ENCODE measurements at regions not wholly inside any gene's neighbourhood (a gene's known extent, or its start where the extent isn't known, plus 50 kb on each side); places are given as distances from the start of the nearest gene placed in this dataset.
"Not testable (repeated sequence)": the region's sequence is repeated elsewhere in the genome, so short reads cannot be mapped to it uniquely, and the experiment has no call there.

GRCh38 chr7:25455683-25456251 is 227.5 kb upstream of the NPVF start:
- no peak for DNase-seq

GRCh38 chr7:25456467-25457171 is 228.3 kb upstream of the NPVF start:
- DNase-seq, result peak in 2 of 3 experiments; percentile 18 to 55

GRCh38 chr7:25459057-25459456 is 230.8 kb upstream of the NPVF start:
- DNase-seq, result no peak

DNA sequence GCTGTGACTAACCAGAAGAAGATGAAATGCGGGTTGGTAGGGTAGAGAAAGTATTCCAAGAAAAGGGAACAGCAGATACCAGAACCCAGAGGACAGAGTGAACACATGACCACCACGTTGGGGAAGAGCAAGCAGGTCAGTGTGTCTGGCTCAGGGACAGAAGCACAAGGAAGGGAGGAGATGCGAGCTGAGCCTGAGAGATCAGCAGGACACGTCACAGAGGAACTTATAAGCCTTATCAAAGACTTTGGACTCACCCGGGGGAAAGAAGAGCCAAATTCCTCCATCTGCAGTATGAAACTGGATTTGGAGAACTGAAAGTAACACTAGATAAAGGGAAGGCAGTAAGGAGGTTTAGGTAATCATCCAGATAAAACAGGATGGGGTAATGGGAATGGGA is 232.1 kb upstream of the NPVF start:
- no peak for DNase-seq

GRCh38 chr7:25469669-25470068 is 241.4 kb upstream of the NPVF start:
- no peak for DNase-seq

DNA sequence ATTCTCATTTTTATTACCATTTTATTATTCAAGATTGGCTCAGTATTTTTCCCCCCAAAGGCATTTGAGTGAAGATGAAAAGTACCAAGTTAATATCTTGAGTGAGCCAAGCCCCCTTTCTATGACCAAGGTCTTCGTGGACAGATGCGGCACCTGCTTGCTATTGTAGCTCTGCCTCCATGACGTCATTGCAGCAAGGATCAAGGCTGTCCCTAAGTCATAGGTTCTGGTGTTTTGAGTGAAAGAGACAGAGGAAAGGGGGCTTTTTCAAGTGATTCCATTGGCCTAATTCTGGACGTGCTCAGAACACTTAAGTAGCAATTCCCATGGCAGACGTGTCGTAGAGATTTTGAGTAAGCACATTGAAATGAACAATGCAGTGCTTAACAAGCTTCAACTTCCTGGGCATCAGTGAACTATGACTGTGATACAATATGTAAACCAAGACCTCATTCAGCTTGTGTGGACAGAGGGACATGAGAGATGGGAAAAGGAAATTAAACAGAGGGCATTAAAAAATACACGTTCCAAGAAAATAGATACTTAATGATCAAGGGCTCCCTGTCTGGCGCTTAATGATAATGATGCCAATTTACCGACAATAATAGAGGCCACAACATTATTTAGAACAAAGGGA is 248.7 kb upstream of the NPVF start:
- DNase-seq, result peak in 2 of 3 experiments; percentile 44 to 83

DNA sequence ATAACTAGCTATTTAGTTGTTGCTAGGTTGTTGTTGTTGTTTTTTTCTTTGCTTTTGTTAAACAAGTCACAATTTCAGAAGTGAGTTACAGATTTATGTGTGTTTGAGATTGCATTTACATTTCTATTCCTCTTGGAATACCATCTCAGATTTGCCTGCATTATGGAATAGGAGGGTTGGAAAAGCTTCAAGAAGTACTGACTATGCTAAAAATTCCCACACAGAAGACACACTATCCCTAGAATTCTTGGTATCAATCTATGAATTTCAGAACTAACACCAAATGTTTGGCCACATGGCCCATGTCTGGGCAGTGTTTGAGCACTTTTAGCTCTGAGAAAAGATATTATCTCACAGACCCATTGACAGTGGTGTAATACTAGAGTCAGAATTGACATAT is 249.9 kb upstream of the NPVF start:
- not testable (repeated sequence) for DNase-seq

DNA sequence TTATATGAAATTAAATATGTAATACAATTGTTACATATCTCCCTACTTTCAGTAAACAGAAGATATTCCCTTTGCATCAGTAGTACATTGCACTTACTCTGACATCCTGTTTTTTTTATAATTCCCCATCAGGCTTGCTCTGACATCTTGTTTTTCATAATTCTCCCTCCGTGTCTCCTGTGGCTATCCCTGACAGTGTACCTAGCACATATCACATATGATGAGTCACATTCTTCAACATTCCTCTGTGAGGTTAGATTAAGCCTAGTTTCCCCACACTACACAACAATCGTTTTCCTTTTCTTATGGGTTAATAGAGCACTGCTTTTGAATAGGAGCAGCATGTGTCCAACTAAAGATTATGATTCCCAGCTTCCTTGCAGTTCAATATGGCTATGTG is 250.6 kb upstream of the NPVF start:
- no peak for DNase-seq

- DNase-seq, result no peak
Observed at GRCh38 chr7:25481891-25482290, 253.6 kb upstream of the NPVF start.

DNA sequence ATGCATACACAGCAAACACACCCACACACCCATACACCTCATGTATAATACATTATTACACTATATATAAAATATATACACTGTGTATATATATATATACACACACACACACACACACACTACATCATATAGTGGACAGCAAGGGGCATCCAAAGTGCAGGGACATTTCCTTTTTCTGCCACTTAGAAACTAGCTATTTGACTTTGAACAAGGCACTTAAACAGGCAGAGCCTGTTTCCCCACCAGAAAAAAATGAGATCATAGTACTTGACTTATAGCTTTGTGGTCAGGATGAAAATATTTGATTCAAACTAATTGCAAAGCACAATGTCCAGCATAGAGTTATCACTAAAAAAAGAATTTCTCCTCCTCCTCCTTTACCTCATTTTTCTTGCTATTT is 254.3 kb upstream of the NPVF start:
- no peak for DNase-seq

- DNase-seq, result no peak
Observed at GRCh38 chr7:25485026-25485425, 256.7 kb upstream of the NPVF start.

DNA sequence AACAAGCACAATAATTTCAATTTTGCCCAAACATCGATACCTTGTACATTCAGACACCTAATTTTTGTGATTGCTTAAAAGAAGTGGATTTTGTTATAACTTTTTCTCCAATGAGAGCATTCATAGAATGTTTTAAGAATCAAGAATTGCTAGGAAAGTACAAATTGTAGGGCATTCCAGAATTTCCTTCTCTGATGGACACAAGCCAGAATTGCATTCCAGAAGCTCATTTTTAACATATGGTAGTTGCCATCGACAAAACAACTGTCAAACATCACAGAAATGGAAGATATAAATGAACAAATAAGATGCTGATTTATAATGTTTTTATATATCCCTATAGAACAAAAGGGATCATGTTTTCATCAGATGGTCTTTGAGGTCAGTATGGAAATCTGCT is 258.4 kb upstream of the NPVF start:
- no peak for DNase-seq

GRCh38 chr7:25493805-25494366 is 265.6 kb upstream of the NPVF start:
- peak in 1 of 3 experiments; percentile 34 for DNase-seq

GRCh38 chr7:25494896-25495295 is 266.6 kb upstream of the NPVF start:
- no peak for DNase-seq

DNA sequence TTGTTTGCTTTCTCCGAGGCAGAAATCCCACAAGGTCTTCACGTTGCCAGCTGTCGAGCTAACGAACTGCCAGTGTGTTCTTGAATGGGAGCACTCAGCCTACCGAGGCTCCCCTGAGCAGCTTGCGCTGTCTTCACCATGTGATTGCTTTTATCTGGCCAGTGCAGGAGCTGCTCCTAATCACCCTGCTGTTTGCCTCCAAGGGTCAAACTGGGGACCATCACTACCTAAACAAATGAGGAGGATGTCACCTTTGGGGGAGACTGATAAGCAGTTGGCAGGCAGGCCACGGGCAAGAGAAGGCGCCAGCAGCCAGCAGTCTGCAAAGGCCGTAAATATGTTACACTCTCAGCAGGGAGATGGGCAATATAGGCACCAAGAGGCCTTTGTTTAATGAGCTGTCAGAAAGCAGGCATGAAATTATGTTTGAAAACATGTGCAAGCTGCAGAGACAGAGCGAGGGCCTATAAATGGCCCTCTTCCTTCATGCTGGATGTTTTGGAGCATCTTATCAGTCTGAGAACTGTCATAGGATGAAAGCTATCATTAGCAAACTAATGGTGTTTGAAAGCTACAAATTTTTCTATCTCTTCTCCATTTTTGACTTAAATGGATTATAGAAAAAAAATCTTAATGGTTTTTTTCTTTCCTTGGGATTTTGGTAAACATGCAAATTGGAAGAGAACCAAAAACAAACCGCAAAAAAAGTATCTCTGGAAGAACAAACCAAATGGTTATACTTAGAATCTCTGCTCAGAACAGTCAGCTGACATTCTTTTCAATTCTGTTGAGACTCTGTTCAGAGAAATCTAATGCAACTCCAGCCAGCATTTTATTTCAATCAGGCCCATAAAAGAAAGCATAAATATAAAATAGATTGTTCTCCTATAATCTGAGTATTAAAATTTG is 267.3 kb upstream of the NPVF start:
- DNase-seq, result peak; percentile 65 to 99 (median 94)

DNA sequence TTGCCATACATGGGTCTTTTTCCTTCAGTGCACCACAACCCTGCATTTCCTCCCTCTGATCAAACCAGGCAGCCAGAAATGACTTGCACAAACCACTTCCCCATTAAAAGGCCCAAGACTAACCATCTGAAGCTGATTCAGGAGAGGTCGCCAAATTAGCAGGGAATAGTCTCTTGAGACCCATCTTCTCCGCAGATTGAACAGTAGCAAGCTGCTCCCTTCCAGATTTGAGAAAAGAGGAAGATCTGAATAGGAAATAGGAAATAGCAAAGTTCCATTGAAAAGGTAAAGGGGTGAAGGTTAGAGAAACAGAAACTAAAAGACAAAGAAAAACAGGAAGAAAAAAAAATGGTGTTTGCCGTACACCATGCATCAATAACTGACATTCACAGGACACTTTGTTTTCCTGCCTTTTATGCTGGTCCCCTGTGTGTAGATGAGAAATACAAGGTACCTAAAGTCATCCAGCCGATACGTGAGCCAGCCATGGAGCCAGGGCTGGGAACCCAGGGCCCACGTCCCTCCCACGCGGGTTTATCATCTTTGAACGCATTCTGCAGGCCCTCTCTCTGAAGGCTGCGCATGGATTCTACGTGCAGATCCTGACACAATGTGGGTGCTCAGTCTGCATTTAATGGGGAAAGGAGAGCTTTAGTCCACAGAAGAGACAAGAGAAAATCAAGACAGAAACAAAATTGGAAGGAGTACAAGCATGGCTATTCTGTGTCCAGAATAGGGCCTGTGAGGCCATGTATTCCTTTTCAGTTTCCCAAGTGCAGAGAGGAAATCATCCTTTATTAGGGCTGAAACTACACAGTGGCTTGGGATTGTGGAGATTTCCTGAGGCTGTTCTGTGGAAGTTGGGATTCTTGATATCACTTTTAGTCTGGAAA is 268.4 kb upstream of the NPVF start:
- DNase-seq, result peak in 1 of 3 experiments; percentile 40

GRCh38 chr7:25500393-25500921 is 272.2 kb upstream of the NPVF start:
- DNase-seq, result no peak

- DNase-seq, result no peak
Observed at GRCh38 chr7:25503306-25503705, 275.0 kb upstream of the NPVF start.

- no peak for DNase-seq
Observed at GRCh38 chr7:25512061-25512687, 283.9 kb upstream of the NPVF start.

GRCh38 chr7:25515633-25516275 is 287.5 kb upstream of the NPVF start:
- no peak for DNase-seq

- peak in 1 of 3 experiments; percentile 10 for DNase-seq
Observed at GRCh38 chr7:25517906-25518305, 289.6 kb upstream of the NPVF start.

Measured in NCI-H1417 (cell line).